GM10266 (cell line): ENCODE measurements at regions not wholly inside any gene's neighbourhood (a gene's known extent, or its start where the extent isn't known, plus 50 kb on each side); places are given as distances from the start of the nearest gene placed in this dataset.

Experiments used
- DNase-seq: peaks from one replicate; pipeline ENCODE4 v3.0.0; 2012; ENCODE audit errors: extremely low spot score
- CTCF ChIP-seq: IDR thresholded peaks from 2 replicates; pipeline ENCODE4 v1.5.1; 2012; ENCODE audit warnings: mild to moderate bottlenecking, low read depth; ENCODE audit not compliant: control insufficient read depth, insufficient read depth; ENCODE audit errors: missing control alignments

GRCh38 chr10:113228530-113228929 lies 278.5 kb downstream of the TCF7L2 start:
- DNase-seq = no peak

GRCh38 chr10:113230011-113230610 lies 280.1 kb downstream of the TCF7L2 start:
- no peak for DNase-seq
- TF ChIP-seq CTCF = no peak

More at GRCh38 chr10:113228530-113228929, 278.5 kb downstream of the TCF7L2 start:
- no peak for TF ChIP-seq CTCF

GRCh38 chr10:113232928-113233511 lies 283.0 kb downstream of the TCF7L2 start:
- no peak for DNase-seq
- no peak for TF ChIP-seq CTCF

GRCh38 chr10:113234481-113234880 lies 284.4 kb downstream of the TCF7L2 start:
- no peak for TF ChIP-seq CTCF
- no peak for DNase-seq

GRCh38 chr10:113235508-113235907 lies 285.5 kb downstream of the TCF7L2 start:
- no peak for DNase-seq
- TF ChIP-seq CTCF = no peak

- no peak for TF ChIP-seq CTCF
- DNase-seq = no peak
These were observed 287.0 kb downstream of the TCF7L2 start for GRCh38 chr10:113236998-113237397.

- no peak for DNase-seq
- TF ChIP-seq CTCF = no peak
These were observed 289.7 kb downstream of the TCF7L2 start for GRCh38 chr10:113239566-113240350.
